T1000 (cell line): ENCODE measurements at regions not wholly inside any gene's neighbourhood (a gene's known extent, or its start where the extent isn't known, plus 50 kb on each side); places are given as distances from the start of the nearest gene placed in this dataset.

Experiments used
- DNase-seq: peaks from one replicate; lab custom pipeline; 2025; ENCODE audit warnings: mixed read lengths; lab: John Stamatoyannopoulos, UW

DNA sequence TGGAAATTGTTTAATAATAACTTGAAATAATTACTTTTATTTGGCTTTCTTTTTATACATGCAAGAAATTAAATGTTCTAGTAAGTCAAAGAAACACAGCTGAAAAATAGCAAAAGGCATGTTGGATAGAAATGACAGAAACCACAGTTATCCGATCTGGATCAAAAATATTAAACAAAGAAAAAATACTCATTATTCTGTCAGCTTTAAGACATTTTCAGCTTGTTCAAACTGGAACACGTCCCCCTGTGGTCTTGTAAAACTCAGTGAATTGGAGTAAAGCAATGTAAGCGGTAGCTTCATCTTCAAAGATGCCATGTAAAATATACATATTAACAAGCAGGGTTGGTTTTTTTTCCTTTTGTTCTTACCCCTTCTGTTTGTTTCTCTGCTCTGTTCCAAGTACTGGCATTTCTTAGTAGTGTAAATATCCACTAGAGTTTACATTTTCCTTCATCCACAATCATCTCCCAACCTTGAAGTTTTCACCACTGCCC is 223.4 kb downstream of the IGSF11 start:
- DNase-seq = no peak

DNA sequence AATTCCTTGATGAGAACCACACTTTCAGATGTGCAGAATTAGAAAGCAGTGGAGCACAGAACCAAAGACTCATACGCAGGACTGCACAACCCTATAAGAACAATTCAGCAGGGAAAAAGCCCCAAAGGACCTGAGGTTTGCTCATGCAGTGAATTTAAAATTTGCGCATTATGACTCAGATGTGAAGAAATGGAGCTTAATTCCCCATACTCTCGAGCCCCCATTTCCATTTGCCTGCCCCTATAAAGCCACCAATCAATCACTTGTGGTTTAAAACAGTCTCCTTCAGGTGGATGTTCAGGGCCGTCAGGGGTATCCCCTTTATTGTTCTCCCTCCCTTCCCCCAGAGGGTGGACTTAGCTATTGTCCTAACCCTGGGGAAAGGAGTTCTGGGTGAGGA is 221.2 kb downstream of the IGSF11 start:
- DNase-seq = no peak

DNA sequence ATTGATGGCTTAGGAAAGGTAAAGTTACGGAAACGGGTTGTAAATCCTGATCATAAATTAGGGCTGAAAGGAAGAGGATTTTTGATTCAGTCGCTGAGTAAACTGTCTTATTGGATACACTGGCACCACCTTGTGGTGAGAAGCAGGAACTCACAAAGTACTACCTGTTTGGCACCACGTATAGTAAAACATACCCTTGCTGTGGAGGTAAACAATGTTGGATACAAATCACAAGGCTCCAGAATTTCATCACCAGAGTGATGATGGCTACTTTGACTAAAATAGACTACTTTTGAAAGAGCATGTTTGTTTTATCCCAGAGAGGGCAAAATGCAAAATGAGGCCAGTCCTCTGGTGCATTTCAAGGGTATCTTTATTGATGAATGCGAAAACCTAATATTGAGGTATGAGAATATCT is 216.9 kb downstream of the IGSF11 start:
- DNase-seq = peak; percentile 12

DNA sequence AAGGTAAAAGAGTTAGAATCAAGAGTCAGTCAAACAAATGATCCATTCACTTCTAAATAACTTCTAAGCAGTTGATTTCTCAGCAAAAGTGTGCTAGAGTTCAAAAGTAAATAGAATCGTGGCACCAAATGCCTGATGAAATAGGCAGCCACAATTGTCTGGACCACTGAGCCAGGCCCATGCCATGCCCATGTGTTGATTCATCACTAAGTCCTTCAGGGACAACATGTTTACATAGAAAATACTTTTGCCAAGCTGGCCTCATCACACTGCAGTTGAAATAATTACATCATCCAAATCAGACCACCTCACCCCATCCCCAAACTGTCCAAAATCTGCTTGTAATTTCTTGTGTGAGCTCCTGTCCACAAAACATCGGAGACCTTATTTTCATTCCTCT is 216.3 kb downstream of the IGSF11 start:
- no peak for DNase-seq

DNA sequence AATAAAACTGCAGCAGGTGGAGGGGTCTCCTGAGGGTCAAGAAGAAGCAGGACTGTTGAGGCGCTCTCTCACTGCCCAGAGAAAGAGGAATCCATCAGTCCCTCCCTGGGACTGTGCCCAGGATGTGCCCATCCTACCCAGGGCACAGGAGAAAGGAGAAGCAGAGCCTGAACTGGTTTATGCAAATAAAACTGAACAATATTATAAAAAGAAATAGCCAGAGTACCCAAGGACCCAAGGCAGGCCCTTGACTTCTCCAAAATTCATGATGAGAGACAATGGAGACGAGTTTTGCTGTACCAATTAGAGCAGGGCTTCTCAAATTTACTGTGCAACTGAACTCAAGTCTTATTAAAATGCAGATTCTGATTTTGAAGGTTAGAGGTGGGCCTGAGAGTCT is 211.0 kb downstream of the IGSF11 start:
- DNase-seq = no peak

DNA sequence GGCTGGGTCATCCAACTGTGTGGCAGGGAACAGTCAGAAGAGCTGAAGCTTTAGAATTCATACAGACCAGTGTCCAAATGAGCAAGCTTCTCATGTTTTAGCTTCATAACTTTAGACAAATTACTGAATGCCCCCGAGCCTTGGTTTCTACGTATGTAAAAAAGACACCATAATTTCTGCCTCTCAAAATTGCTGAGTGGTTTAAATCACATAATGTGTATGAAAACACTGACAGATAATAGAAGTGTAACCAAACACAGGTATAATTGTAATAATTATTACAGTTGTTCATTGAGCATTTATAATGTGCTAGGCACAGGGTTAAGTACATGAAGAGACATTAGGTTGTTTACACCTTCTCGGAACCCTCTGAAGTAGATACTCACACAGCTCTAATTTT is 207.2 kb downstream of the IGSF11 start:
- no peak for DNase-seq

DNA sequence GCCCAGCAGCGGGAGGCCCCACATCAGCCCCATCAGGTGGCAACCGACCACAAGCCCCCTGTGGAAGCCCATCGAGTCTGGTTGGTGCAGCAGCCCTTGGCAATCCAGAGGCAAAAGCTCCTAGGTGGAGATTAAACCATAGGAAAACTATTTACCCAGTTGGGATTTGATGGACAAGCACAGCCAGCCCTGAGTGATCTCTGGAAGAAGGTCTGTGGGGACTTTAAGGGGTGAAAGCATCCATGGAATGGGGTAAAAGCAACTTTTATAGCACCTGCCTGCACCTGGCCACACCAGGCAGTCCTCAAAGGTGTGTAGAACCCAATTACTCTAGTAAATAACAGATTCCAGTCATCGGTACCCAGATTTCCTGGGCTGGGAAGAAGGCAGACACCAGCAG is 206.3 kb downstream of the IGSF11 start:
- no peak for DNase-seq

DNA sequence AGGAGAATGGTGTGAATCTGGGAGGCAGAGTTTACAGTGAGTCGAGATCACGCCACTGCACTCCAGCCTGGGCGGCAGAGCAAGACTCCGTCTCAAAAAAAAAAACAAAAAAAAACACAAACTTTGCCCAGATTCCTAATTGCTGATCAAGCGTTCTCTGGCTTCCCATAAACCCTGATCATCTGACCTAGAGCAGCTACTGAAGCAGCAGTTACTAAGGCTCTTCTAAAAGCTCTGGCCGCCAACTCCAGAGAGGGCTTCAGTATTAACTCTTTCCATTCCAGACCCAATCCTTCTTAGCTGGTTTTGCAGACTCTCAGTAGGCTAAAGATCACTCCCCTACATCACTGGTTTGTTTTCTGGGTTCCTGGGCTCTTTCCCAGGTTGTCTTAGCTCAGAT is 201.6 kb downstream of the IGSF11 start:
- no peak for DNase-seq

DNA sequence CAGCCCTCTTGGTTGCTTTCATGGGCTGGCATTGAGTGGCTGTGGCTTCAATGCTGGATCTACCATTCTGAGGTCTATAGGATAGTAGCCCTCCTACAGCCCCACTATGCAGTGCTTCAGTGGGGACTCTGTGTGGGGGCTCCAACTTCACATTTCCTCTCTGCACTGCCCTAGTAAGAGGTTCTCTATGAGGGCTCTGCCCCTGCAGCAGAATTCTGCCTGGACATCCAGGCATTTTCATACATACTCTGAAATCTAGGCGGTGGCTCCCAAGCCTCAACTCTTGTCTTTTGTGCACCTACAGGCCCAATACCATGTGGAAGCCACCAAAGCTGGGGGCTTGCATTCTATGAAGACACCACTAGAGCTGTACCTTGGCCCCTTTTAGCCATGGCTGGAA is 195.8 kb downstream of the IGSF11 start:
- no peak for DNase-seq

DNA sequence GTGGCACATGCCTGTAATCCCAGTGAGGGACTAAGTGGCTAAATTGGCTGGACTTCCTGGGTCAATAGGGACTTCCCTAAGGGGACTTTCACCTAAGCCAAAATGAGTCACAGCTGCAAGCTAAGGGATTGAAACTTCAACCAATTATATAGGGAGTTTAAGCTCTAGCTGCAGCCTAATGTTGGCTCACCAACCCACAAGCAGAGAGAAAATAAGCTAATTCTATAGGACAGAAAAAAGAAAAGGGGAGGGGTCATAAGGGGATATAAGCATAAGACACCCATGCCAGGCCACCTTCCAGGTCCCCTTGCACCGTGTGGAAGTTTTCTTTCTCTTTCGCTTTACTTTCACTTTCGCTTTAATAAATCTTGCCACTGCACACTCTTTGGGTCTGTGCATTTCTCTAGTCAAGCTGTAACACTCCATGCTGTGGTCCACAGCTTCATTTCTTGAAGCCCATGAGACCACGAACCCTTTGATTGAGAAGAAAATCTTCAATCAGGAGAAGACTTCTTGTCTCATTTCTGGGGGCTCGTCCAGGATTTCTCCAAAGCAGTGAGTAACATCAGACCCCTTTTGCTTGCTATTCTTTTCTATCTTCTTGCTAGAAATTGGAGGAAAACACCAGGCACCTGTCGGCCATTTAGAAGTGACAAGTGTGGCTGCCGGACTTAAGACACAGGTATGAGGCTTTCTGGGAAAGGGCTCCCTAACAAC is 192.3 kb downstream of the IGSF11 start:
- DNase-seq = no peak

DNA sequence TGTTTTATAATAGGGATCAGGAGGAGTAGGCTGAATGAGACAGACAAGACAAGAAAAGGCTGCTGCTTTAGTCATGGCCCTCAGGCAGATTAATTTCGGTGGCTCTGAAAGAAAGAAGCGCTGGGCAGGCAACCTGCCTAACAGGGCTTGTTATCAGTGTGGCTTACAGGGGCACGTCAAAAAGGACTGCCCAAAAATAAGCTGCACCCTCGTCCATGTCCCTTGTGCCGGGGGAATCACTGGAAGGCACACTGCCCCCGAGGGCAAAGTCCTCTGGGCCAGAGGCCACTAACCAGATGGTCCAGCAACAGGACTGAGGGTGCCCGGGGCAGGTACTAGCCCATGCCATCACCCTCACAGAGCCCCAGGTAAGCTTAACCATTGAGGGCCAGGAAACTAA is 188.5 kb downstream of the IGSF11 start:
- DNase-seq = no peak
